KMS-11 (cell line): ENCODE measurements at regions not wholly inside any gene's neighbourhood (a gene's known extent, or its start where the extent isn't known, plus 50 kb on each side); places are given as distances from the start of the nearest gene placed in this dataset.

Source experiments
- H2AFZ ChIP-seq: fragments of 200-600 bp; sonication (generic); 2 replicates; pipeline ENCODE4 v1.6.1; 2016; ENCODE audit warnings: antibody characterized with exemption, mixed run types, low read depth
- H3K27ac ChIP-seq: fragments of 200-600 bp; sonication (generic); 2 replicates; pipeline ENCODE4 v1.6.1; 2016; ENCODE audit warnings: mild to moderate bottlenecking, mixed run types
- H3K27me3 ChIP-seq: fragments of 200-600 bp; sonication (generic); 2 replicates; pipeline ENCODE4 v1.6.1; 2017; ENCODE audit warnings: mild to moderate bottlenecking, low read depth, mixed run types, moderate library complexity; ENCODE audit not compliant: insufficient read depth
- H3K36me3 ChIP-seq: fragments of 200-600 bp; sonication (generic); 2 replicates; pipeline ENCODE4 v1.6.1; 2017; ENCODE audit warnings: mild to moderate bottlenecking, mixed run types; ENCODE audit not compliant: insufficient read depth
- H3K4me1 ChIP-seq: fragments of 200-600 bp; sonication (generic); 2 replicates; pipeline ENCODE4 v1.6.1; 2016; ENCODE audit warnings: mild to moderate bottlenecking, low read depth, mixed run types; ENCODE audit not compliant: poor library complexity, severe bottlenecking
- H3K4me2 ChIP-seq: fragments of 200-600 bp; sonication (generic); 2 replicates; pipeline ENCODE4 v1.7.0; 2016; ENCODE audit warnings: mild to moderate bottlenecking, mixed run types
- H3K4me3 ChIP-seq: fragments of 200-600 bp; sonication (generic); IDR thresholded peaks from 2 replicates; pipeline ENCODE4 v1.6.1; 2017; ENCODE audit warnings: low read depth, low read length, mixed read lengths; ENCODE audit not compliant: insufficient read depth
- H3K79me2 ChIP-seq: fragments of 200-600 bp; sonication (generic); 2 replicates; pipeline ENCODE4 v1.6.1; 2016; ENCODE audit warnings: low read depth, mixed run types; ENCODE audit not compliant: insufficient read depth
- H3K9ac ChIP-seq: fragments of 200-600 bp; sonication (generic); 2 replicates; pipeline ENCODE4 v1.6.1; 2016; ENCODE audit warnings: mild to moderate bottlenecking, mixed run types
- H4K20me1 ChIP-seq: fragments of 200-600 bp; sonication (generic); 2 replicates; pipeline ENCODE4 v1.6.1; 2016; ENCODE audit warnings: mild to moderate bottlenecking, mixed run types; ENCODE audit not compliant: insufficient read depth
- CTCF ChIP-seq: fragments of 200-600 bp; sonication (generic); conservative IDR thresholded peaks from 2 replicates; pipeline ENCODE4 v1.6.1; 2017; ENCODE audit warnings: low read depth, mild to moderate bottlenecking, antibody characterized with exemption, low read length, moderate library complexity, mixed read lengths

GRCh38 chr1:25051504-25051903 is 121.4 kb upstream of the RUNX3 start:
- no peak for TF ChIP-seq CTCF
- Histone ChIP-seq H3K4me3 (no peak overlapping the region), H4K20me1 (no peaks in the 10 kb centered on the region), H3K4me1 (no peaks in the 10 kb centered on the region), H3K36me3 (no peaks in the 10 kb centered on the region), H3K79me2 (no peaks in the 10 kb centered on the region), H3K9ac (no peak overlapping the region), H3K27ac (no peak overlapping the region), H3K27me3 (0 out of 2 replicates have a peak, but pooled peaks cover 2% of the 10 kb centered on the region), H3K4me2 (no peak overlapping the region), H2AFZ (no peak overlapping the region)

GRCh38 chr1:25050165-25050564 is 120.1 kb upstream of the RUNX3 start:
- H4K20me1 ChIP-seq = no peaks in the 10 kb centered on the region
- no peaks in the 10 kb centered on the region for H3K36me3 ChIP-seq
- H3K4me3 ChIP-seq = no peak overlapping the region
- H3K9ac ChIP-seq = no peak overlapping the region
- H3K79me2 ChIP-seq = no peaks in the 10 kb centered on the region
- no peak overlapping the region for H2AFZ ChIP-seq
- H3K4me2 ChIP-seq = no peak overlapping the region
- 0 out of 2 replicates have a peak, but pooled peaks cover 2% of the 10 kb centered on the region for H3K27me3 ChIP-seq
- no peak overlapping the region for H3K27ac ChIP-seq
- no peak for TF ChIP-seq CTCF
- no peaks in the 10 kb centered on the region for H3K4me1 ChIP-seq

- Histone ChIP-seq H3K4me2 (no peak overlapping the region), H2AFZ (no peak overlapping the region), H3K27ac (no peak overlapping the region), H4K20me1 (no peaks in the 10 kb centered on the region), H3K4me1 (no peaks in the 10 kb centered on the region), H3K27me3 (no peaks in the 10 kb centered on the region), H3K79me2 (no peaks in the 10 kb centered on the region), H3K36me3 (no peaks in the 10 kb centered on the region), H3K9ac (no peak overlapping the region), H3K4me3 (no peak overlapping the region)
- no peak for TF ChIP-seq CTCF
Observed at GRCh38 chr1:25049190-25049589, 119.1 kb upstream of the RUNX3 start.

- no peak for TF ChIP-seq CTCF
- Histone ChIP-seq H3K4me3 (no peak overlapping the region), H3K27ac (no peak overlapping the region), H3K4me1 (no peaks in the 10 kb centered on the region), H4K20me1 (no peaks in the 10 kb centered on the region), H3K27me3 (no peaks in the 10 kb centered on the region), H2AFZ (no peak overlapping the region), H3K9ac (no peak overlapping the region), H3K4me2 (no peak overlapping the region), H3K36me3 (no peaks in the 10 kb centered on the region), H3K79me2 (no peaks in the 10 kb centered on the region)
Observed at GRCh38 chr1:25048728-25049127, 118.7 kb upstream of the RUNX3 start.
